Ovary (tissue), 7 donors: ENCODE measurements at regions not wholly inside any gene's neighbourhood (a gene's known extent, or its start where the extent isn't known, plus 50 kb on each side); places are given as distances from the start of the nearest gene placed in this dataset.

Source experiments
- DNase-seq, 5 donors: peaks; one replicate each; pipeline ENCODE4 v3.0.0-alpha.2; 2019 to 2020
- H3K27ac ChIP-seq, 2 donors: fragments of 200-600 bp; one replicate each; pipeline versions ENCODE4 v1.5.1 to v1.8.0; 2019 to 2022
- H3K27me3 ChIP-seq: fragments of 200-600 bp; one replicate; pipeline ENCODE4 v1.8.0; 2022
- H3K36me3 ChIP-seq: fragments of 200-600 bp; sonication (generic); one replicate; pipeline ENCODE4 v1.5.1; 2019
- H3K4me1 ChIP-seq: one replicate; pipeline ENCODE4 v1.8.1; 2013; ENCODE audit warnings: mild to moderate bottlenecking, moderate library complexity; ENCODE audit not compliant: insufficient read depth
- H3K4me3 ChIP-seq: fragments of 200-600 bp; sonication (generic); one replicate; pipeline ENCODE4 v1.5.1; 2017
- H3K9me3 ChIP-seq, 2 donors: fragments of 200-600 bp in 1 of 2; sonication (generic) in 1 of 2; one replicate each; pipeline versions ENCODE4 v1.5.1 to v1.8.1; 2013 to 2019; ENCODE audit warnings: mild to moderate bottlenecking in 1 of 2, moderate library complexity in 1 of 2
- EP300 ChIP-seq: sonication (generic); formaldehyde crosslinking; IDR thresholded peaks from one replicate; pipeline ENCODE4 v1.6.1; 2017; ENCODE audit warnings: antibody characterized with exemption
- POLR2A ChIP-seq: fragments of 450-650 bp; IDR thresholded peaks from one replicate; pipeline ENCODE4 v1.6.1; 2017; ENCODE audit warnings: antibody characterized with exemption, mild to moderate bottlenecking, moderate library complexity
- WGBS, 3 donors: extraction: QIAGEN DNeasy Blood & Tissue Kit in 1 of 3; methylation state at CpG; one replicate each; pipeline versions ENCODE4 v1.1.5 to v1.1.7; 2013 to 2017; 5-methylcytosine and 5-hydroxymethylcytosine counted together
- intact Hi-C, 4 donors: fragments of 100-400 bp; cut with DNase I; formaldehyde crosslinking; loops; one replicate each; pipeline versions ENCODE4 v1.11.0 to v1.15.1; 2022 to 2023
- TF ChIP-seq, protein P1 (sequence below), 3 donors: fragments of 450-650 bp in 2 of 3; fragments of 200-600 bp in 1 of 3; IDR thresholded peaks; one replicate each; pipeline versions ENCODE4 v1.5.1 to v1.8.0; 2016 to 2022; ENCODE audit warnings: antibody characterized with exemption in 3 of 3, mild to moderate bottlenecking in 1 of 3
- donor health status: DM: no; HTN: no; CAD: no; lungs with moderate emphysema.
- donor health status: DM: no; HTN: no; CAD: no.
- donor health status: Bipolar disorder and iron deficiency.
- donor health status: DM: no; HTN: no; CAD: no.
- donor health status: DM: yes; HTN: yes; CAD: no.

DNA sequence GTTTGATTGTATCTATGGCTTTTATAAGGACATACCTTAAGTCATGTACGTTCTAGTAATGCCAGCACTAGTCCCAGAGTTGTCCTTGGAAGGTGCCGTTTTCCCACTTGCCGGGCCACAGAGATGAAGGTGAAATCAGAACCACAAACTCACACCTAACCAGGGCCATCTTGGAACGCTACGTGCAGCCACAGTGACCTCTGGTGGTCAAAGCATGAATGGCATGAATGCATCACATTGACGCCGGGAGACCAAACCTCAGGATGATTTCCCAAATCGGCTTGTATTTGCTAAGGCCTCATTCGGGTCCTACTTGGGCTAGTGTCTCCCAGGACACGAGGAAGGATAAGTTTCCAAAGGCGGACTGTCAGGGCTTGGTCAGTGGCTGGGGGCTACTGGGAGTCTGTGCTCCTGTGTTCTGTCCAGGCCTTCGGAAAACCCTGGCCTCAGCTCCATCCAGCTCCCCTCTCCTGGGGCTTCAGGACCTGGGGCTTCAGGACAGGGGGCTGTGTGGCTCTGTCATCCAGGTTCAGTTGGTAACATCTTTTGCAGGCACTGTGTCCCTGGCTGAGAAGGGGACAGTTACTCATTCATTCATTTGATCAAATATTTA lies 260.5 kb downstream of the PRDM2 start:
- H3K27me3 ChIP-seq: no peaks in the 10 kb centered on the region
- H3K27ac ChIP-seq: no peak overlapping the region
- intact Hi-C loops: loop anchor here (2.0 to 10.0 kb wide), 6 partner anchors 126 to 1344 kb away; no protein-coding TSS in a partner anchor
- no peaks in the 10 kb centered on the region for H3K36me3 ChIP-seq
- peak; percentile 72 to 86 (median 84) for DNase-seq
- H3K4me1 ChIP-seq: no peaks in the 10 kb centered on the region
- TF ChIP-seq EP300 (no peak), POLR2A (no peak)
- TF ChIP-seq, protein P1, sequence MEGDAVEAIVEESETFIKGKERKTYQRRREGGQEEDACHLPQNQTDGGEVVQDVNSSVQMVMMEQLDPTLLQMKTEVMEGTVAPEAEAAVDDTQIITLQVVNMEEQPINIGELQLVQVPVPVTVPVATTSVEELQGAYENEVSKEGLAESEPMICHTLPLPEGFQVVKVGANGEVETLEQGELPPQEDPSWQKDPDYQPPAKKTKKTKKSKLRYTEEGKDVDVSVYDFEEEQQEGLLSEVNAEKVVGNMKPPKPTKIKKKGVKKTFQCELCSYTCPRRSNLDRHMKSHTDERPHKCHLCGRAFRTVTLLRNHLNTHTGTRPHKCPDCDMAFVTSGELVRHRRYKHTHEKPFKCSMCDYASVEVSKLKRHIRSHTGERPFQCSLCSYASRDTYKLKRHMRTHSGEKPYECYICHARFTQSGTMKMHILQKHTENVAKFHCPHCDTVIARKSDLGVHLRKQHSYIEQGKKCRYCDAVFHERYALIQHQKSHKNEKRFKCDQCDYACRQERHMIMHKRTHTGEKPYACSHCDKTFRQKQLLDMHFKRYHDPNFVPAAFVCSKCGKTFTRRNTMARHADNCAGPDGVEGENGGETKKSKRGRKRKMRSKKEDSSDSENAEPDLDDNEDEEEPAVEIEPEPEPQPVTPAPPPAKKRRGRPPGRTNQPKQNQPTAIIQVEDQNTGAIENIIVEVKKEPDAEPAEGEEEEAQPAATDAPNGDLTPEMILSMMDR (IDR thresholded peaks at IDR 0.05): peak; percentile 87 to 96 (median 90)
- 9 to 11% (median 9%) methylated on average over 12 of the region's 12 CpGs for WGBS, 3 donors
- H3K4me3 ChIP-seq: no peak overlapping the region
- no peaks in the 10 kb centered on the region for H3K9me3 ChIP-seq

DNA sequence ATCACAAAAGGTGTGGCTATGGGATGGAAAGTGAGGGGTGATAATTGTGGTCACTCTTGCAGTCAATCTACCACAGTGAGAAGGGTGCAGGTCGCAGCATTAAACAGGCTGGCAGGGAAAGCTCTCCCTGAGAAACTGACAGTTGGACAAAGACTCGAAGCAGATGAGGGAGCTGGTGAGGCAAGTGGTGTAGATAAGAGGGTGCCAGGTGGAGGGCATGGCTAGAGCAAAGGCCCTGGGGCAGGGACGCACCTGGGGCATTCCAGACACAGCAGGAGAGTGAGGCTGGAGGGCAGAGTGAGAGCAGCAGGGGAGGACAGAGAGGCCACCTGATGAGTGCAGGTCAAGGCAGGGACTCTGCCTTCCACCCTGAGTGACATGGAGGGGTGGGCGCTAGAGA lies 264.8 kb downstream of the PRDM2 start:
- no peak for DNase-seq
- TF ChIP-seq EP300 (no peak), POLR2A (no peak)
- no peak overlapping the region for H3K4me3 ChIP-seq
- H3K27ac ChIP-seq: no peak overlapping the region
- H3K27me3 ChIP-seq: no peaks in the 10 kb centered on the region
- intact Hi-C loops: loop anchor here (5.0 to 10.0 kb wide), 6 partner anchors 130 to 1340 kb away; no protein-coding TSS in a partner anchor
- no peaks in the 10 kb centered on the region for H3K4me1 ChIP-seq
- H3K9me3 ChIP-seq: no peaks in the 10 kb centered on the region
- no peaks in the 10 kb centered on the region for H3K36me3 ChIP-seq
- WGBS, 3 donors: 77 to 86% (median 82%) methylated on average over 4 of the region's 4 CpGs

DNA sequence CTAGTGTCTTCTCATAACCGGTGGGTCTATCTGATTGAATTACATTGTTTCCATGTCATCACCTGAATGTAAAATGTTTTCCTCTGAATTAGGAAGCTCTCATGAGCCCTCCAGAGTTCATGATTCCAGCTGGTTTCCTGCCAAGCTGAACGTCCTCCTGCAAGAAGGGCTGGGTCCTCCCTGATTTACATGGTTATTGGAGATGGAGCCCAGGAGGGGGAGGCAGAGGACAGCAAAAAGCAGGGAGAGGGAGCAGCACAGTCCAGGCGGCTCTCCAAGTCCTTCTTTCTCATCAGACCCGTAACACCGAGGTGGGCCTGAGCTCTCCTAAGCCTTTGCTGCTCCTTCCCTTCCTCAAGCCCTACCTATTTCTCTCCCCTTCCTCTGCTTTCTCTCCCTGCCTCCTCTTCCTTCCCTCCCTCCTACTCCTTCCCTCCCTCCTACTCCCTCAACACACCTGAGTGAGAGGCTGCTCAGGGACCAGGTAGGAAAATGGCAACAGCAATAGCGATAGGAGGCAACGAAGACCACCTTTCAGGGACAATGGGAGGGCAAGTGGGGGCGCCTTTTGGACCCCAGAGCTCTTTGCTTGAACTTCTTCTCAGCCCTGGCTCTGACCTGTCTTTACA lies 265.9 kb downstream of the PRDM2 start:
- Histone ChIP-seq H3K4me1 (no peaks in the 10 kb centered on the region), H3K36me3 (no peaks in the 10 kb centered on the region), H3K9me3 (no peaks in the 10 kb centered on the region), H3K27me3 (no peaks in the 10 kb centered on the region), H3K27ac (no peak overlapping the region), H3K4me3 (no peak overlapping the region)
- DNase-seq: peak; percentile 75 to 84 (median 80)
- intact Hi-C loops: loop anchor here in 3 of 4 donors (5.0 to 10.0 kb wide), 5 partner anchors 131 to 1339 kb away; no protein-coding TSS in a partner anchor
- 23 to 28% (median 24%) methylated on average over 8 of the region's 8 CpGs for WGBS, 3 donors
- TF ChIP-seq, protein P1 (IDR thresholded peaks at IDR 0.05): peak; percentile 40 to 70 (median 56)
- no peak for TF ChIP-seq POLR2A

DNA sequence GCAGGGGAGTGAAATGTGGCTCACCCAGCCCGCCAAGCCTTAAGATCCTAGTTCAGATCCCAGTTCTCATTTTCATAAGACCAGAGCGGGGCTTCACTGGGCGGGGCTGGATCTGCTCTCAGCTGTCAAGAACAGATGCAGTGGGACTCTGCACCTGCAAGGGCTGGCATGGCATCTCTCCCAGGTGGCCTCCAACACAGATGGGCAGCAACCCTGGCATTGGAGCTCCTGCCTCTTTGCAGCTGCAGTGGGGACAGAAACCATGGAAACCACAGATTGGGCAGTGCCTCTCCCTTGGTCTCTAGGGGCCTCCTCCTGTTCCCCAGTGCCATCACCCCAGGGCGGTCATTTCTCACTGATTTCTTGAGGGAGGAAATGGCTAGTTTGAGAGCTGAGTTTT lies 267.7 kb downstream of the PRDM2 start:
- Histone ChIP-seq H3K27me3 (no peaks in the 10 kb centered on the region), H3K4me3 (no peak overlapping the region), H3K27ac (no peak overlapping the region), H3K9me3 (no peaks in the 10 kb centered on the region), H3K4me1 (no peaks in the 10 kb centered on the region), H3K36me3 (no peaks in the 10 kb centered on the region)
- intact Hi-C loops: loop anchor here in 3 of 4 donors (5.0 to 10.0 kb wide), 5 partner anchors 133 to 1337 kb away; no protein-coding TSS in a partner anchor
- 78 to 97% (median 87%) methylated on average over 4 of the region's 4 CpGs for WGBS, 3 donors
- TF ChIP-seq POLR2A (no peak), EP300 (no peak)
- TF ChIP-seq, protein P1 (IDR thresholded peaks at IDR 0.05): no peak
- no peak for DNase-seq

DNA sequence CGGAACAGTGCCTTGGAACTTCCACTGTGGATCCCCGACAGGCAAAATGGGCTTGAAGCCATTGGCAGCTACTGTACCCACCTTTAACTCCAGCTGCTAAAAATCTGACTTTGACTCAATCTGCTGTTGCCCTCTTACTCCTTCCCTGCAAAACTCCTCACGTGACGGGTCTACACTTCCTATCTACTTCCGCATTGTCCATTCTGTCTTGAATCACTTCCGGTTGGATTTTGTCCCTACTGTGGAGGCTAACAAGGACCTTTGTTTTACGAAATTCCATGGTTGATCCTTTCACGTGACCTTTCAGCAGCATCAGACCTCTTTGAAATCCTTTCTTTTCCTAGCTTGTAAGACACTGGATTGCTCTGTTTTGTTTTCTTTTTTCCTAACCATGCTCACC lies 268.4 kb downstream of the PRDM2 start:
- Histone ChIP-seq H3K27ac (no peak overlapping the region), H3K4me3 (no peak overlapping the region), H3K9me3 (no peaks in the 10 kb centered on the region), H3K27me3 (no peaks in the 10 kb centered on the region), H3K4me1 (no peaks in the 10 kb centered on the region), H3K36me3 (no peaks in the 10 kb centered on the region)
- intact Hi-C loops: loop anchor here in 3 of 4 donors (5.0 to 10.0 kb wide), 5 partner anchors 134 to 1336 kb away; no protein-coding TSS in a partner anchor
- WGBS, 3 donors: 87 to 88% (median 87%) methylated on average over 8 of the region's 8 CpGs
- TF ChIP-seq EP300 (no peak), POLR2A (no peak)
- TF ChIP-seq, protein P1 (IDR thresholded peaks at IDR 0.05): no peak
- no peak for DNase-seq
